ENCODE measurements at regions not wholly inside any gene's neighbourhood (a gene's known extent, or its start where the extent isn't known, plus 50 kb on each side); places are given as distances from the start of the nearest gene placed in this dataset.

GRCh38 chr18:68623342-68623741 lies 91.6 kb downstream of the TMX3 start:
- H3K4me1 ChIP-seq (ENCODE audit: insufficient read depth) = no peaks in the 10 kb centered on the region
- H3K36me3 ChIP-seq (ENCODE audit: insufficient read depth) = no peaks in the 10 kb centered on the region
- H3K27ac ChIP-seq (ENCODE audit: low read depth) = no peak overlapping the region
- WGBS = 13% methylated on average over 3 of the region's 3 CpGs
- no peak overlapping the region for H3K4me3 ChIP-seq (ENCODE audit: low read depth, low read length)
- peak; percentile 14 for DNase-seq (ENCODE audit: extremely low spot score)

- no peak overlapping the region for H3K4me3 ChIP-seq (ENCODE audit: low read depth, low read length)
- H3K27ac ChIP-seq (ENCODE audit: low read depth) = no peak overlapping the region
- no peaks in the 10 kb centered on the region for H3K36me3 ChIP-seq (ENCODE audit: insufficient read depth)
- WGBS = 65% methylated on average over 4 of the region's 4 CpGs
- H3K4me1 ChIP-seq (ENCODE audit: insufficient read depth) = no peaks in the 10 kb centered on the region
- DNase-seq (ENCODE audit: extremely low spot score) = no peak
Observed at GRCh38 chr18:68611311-68611710, 103.6 kb downstream of the TMX3 start.

GRCh38 chr18:68608851-68609490 lies 105.9 kb downstream of the TMX3 start:
- Histone ChIP-seq H3K4me1 (ENCODE audit: insufficient read depth) (no peaks in the 10 kb centered on the region), H3K36me3 (ENCODE audit: insufficient read depth) (no peaks in the 10 kb centered on the region), H3K4me3 (ENCODE audit: low read depth, low read length) (no peak overlapping the region), H3K27ac (ENCODE audit: low read depth) (no peak overlapping the region)
- no peak for DNase-seq (ENCODE audit: extremely low spot score)
- 68% methylated on average over 6 of the region's 6 CpGs for WGBS

- Histone ChIP-seq H3K4me3 (ENCODE audit: low read depth, low read length) (no peak overlapping the region), H3K4me1 (ENCODE audit: insufficient read depth) (no peaks in the 10 kb centered on the region), H3K36me3 (ENCODE audit: insufficient read depth) (no peaks in the 10 kb centered on the region), H3K27ac (ENCODE audit: low read depth) (no peak overlapping the region)
- DNase-seq (ENCODE audit: extremely low spot score) = no peak
- 92% methylated on average over 2 of the region's 2 CpGs for WGBS
Observed at GRCh38 chr18:68607852-68608251, 107.1 kb downstream of the TMX3 start.

- 30% methylated on average over 1 of the region's 1 CpG for whole genome bisulfite sequencing
- DNase-seq (ENCODE audit: extremely low spot score) = no peak
- Histone ChIP-seq H3K4me3 (ENCODE audit: low read depth, low read length) (no peak overlapping the region), H3K4me1 (ENCODE audit: insufficient read depth) (no peaks in the 10 kb centered on the region), H3K36me3 (ENCODE audit: insufficient read depth) (no peaks in the 10 kb centered on the region), H3K27ac (ENCODE audit: low read depth) (no peak overlapping the region)
Observed at GRCh38 chr18:68604256-68604655, 110.7 kb downstream of the TMX3 start.

GRCh38 chr18:68596016-68596415 lies 118.9 kb downstream of the TMX3 start:
- WGBS = 94% methylated on average over 2 of the region's 2 CpGs
- Histone ChIP-seq H3K4me3 (ENCODE audit: low read depth, low read length) (no peak overlapping the region), H3K36me3 (ENCODE audit: insufficient read depth) (no peaks in the 10 kb centered on the region), H3K4me1 (ENCODE audit: insufficient read depth) (no peaks in the 10 kb centered on the region), H3K27ac (ENCODE audit: low read depth) (no peak overlapping the region)
- DNase-seq (ENCODE audit: extremely low spot score) = no peak

GRCh38 chr18:68588169-68588568 lies 126.7 kb downstream of the TMX3 start:
- no peak for DNase-seq (ENCODE audit: extremely low spot score)
- H3K36me3 ChIP-seq (ENCODE audit: insufficient read depth) = no peaks in the 10 kb centered on the region
- H3K27ac ChIP-seq (ENCODE audit: low read depth) = no peak overlapping the region
- no peaks in the 10 kb centered on the region for H3K4me1 ChIP-seq (ENCODE audit: insufficient read depth)
- WGBS = 75% methylated on average over 5 of the region's 5 CpGs
- no peak overlapping the region for H3K4me3 ChIP-seq (ENCODE audit: low read depth, low read length)

GRCh38 chr18:68583685-68584084 lies 131.2 kb downstream of the TMX3 start:
- no peaks in the 10 kb centered on the region for H3K4me1 ChIP-seq (ENCODE audit: insufficient read depth)
- DNase-seq (ENCODE audit: extremely low spot score) = no peak
- H3K27ac ChIP-seq (ENCODE audit: low read depth) = no peak overlapping the region
- 69% methylated on average over 1 of the region's 1 CpG for WGBS
- H3K36me3 ChIP-seq (ENCODE audit: insufficient read depth) = no peaks in the 10 kb centered on the region
- no peak overlapping the region for H3K4me3 ChIP-seq (ENCODE audit: low read depth, low read length)

- Histone ChIP-seq H3K36me3 (ENCODE audit: insufficient read depth) (no peaks in the 10 kb centered on the region), H3K27ac (ENCODE audit: low read depth) (no peak overlapping the region), H3K4me1 (ENCODE audit: insufficient read depth) (no peaks in the 10 kb centered on the region), H3K4me3 (ENCODE audit: low read depth, low read length) (no peak overlapping the region)
- no peak for DNase-seq (ENCODE audit: extremely low spot score)
- 85% methylated on average over 5 of the region's 5 CpGs for WGBS
Observed at GRCh38 chr18:68574311-68574710, 140.6 kb downstream of the TMX3 start.

GRCh38 chr18:68569936-68570335 lies 145.0 kb downstream of the TMX3 start:
- WGBS = 77% methylated on average over 3 of the region's 3 CpGs
- Histone ChIP-seq H3K4me1 (ENCODE audit: insufficient read depth) (no peaks in the 10 kb centered on the region), H3K4me3 (ENCODE audit: low read depth, low read length) (no peak overlapping the region), H3K36me3 (ENCODE audit: insufficient read depth) (no peaks in the 10 kb centered on the region), H3K27ac (ENCODE audit: low read depth) (no peak overlapping the region)
- DNase-seq (ENCODE audit: extremely low spot score) = no peak

GRCh38 chr18:68568364-68569155 lies 146.3 kb downstream of the TMX3 start:
- 56% methylated on average over 4 of the region's 4 CpGs for WGBS
- DNase-seq (ENCODE audit: extremely low spot score) = no peak

GRCh38 chr18:68566991-68567390 lies 147.9 kb downstream of the TMX3 start:
- H3K4me3 ChIP-seq (ENCODE audit: low read depth, low read length) = no peak overlapping the region
- DNase-seq (ENCODE audit: extremely low spot score) = no peak
- H3K4me1 ChIP-seq (ENCODE audit: insufficient read depth) = no peaks in the 10 kb centered on the region
- no peaks in the 10 kb centered on the region for H3K36me3 ChIP-seq (ENCODE audit: insufficient read depth)
- H3K27ac ChIP-seq (ENCODE audit: low read depth) = no peak overlapping the region
- WGBS = 94% methylated on average over 2 of the region's 2 CpGs

More at GRCh38 chr18:68568364-68569155, 146.3 kb downstream of the TMX3 start:
- Histone ChIP-seq H3K27ac (ENCODE audit: low read depth) (no peak overlapping the region), H3K4me3 (ENCODE audit: low read depth, low read length) (no peak overlapping the region), H3K4me1 (ENCODE audit: insufficient read depth) (no peaks in the 10 kb centered on the region), H3K36me3 (ENCODE audit: insufficient read depth) (no peaks in the 10 kb centered on the region)

- Histone ChIP-seq H3K27ac (ENCODE audit: low read depth) (no peak overlapping the region), H3K4me3 (ENCODE audit: low read depth, low read length) (no peak overlapping the region), H3K36me3 (ENCODE audit: insufficient read depth) (no peaks in the 10 kb centered on the region), H3K4me1 (ENCODE audit: insufficient read depth) (no peaks in the 10 kb centered on the region)
- no peak for DNase-seq (ENCODE audit: extremely low spot score)
- 67% methylated on average over 3 of the region's 3 CpGs for WGBS
Observed at GRCh38 chr18:68564961-68565360, 149.9 kb downstream of the TMX3 start.

- DNase-seq (ENCODE audit: extremely low spot score) = no peak
- Histone ChIP-seq H3K27ac (ENCODE audit: low read depth) (no peak overlapping the region), H3K4me1 (ENCODE audit: insufficient read depth) (no peaks in the 10 kb centered on the region), H3K4me3 (ENCODE audit: low read depth, low read length) (no peak overlapping the region), H3K36me3 (ENCODE audit: insufficient read depth) (no peaks in the 10 kb centered on the region)
Observed at GRCh38 chr18:68564351-68564750, 150.6 kb downstream of the TMX3 start.

Data from urinary bladder (tissue), 3 donors.